LNCAP (cell line): ENCODE measurements at regions not wholly inside any gene's neighbourhood (a gene's known extent, or its start where the extent isn't known, plus 50 kb on each side); places are given as distances from the start of the nearest gene placed in this dataset.

Experiments used
- CTCF ChIP-seq: fragments of 450-650 bp; IDR thresholded peaks from 2 replicates; pipeline ENCODE4 v1.5.1; 2017; ENCODE audit warnings: mild to moderate bottlenecking

GRCh38 chr3:194056731-194057415 is 79.1 kb upstream of the HES1 start:
- TF ChIP-seq CTCF: no peak

- no peak for TF ChIP-seq CTCF
Measured at GRCh38 chr3:194057570-194058188, 78.3 kb upstream of the HES1 start.

- TF ChIP-seq CTCF: no peak
Measured at GRCh38 chr3:194058189-194058571, 77.8 kb upstream of the HES1 start.

- no peak for TF ChIP-seq CTCF
Measured at GRCh38 chr3:194058753-194059152, 77.2 kb upstream of the HES1 start.

GRCh38 chr3:194061421-194062030 is 74.4 kb upstream of the HES1 start:
- TF ChIP-seq CTCF: no peak

GRCh38 chr3:194062830-194063229 is 73.1 kb upstream of the HES1 start:
- TF ChIP-seq CTCF: no peak

GRCh38 chr3:194064380-194065332 is 71.3 kb upstream of the HES1 start:
- TF ChIP-seq CTCF: no peak
